K562 (cell line): ENCODE measurements at regions not wholly inside any gene's neighbourhood (a gene's known extent, or its start where the extent isn't known, plus 50 kb on each side); places are given as distances from the start of the nearest gene placed in this dataset.

Source experiments
- ATAC-seq: fragments of 200-7000 bp; cut with Tn5 transposase; 3 replicates; pipeline ENCODE4 v1.9.1; 2020; ENCODE audit warnings: moderate library complexity
- BruUV-seq: library from RNA; stranded (reverse); fragments of 400-500 nt; replicated peaks from 2 replicates; lab custom pipeline; 2021; lab: Mats Ljungman, UMichigan
- CTCF ChIA-PET: fragments of 300-600 bp; formaldehyde crosslinking; extraction: SDS; loops from one replicate; lab custom pipeline; 2021; ENCODE audit warnings: low intra/inter-chr PET ratio; lab: Yijun Ruan, JAX
- POLR2A ChIA-PET: fragments of 300-600, 350-650 bp; sonication (Branson Sonifier 250); formaldehyde crosslinking; extraction: SDS; loops from one replicate; lab custom pipeline; 2021; ENCODE audit warnings: antibody characterized with exemption, inconsistent platforms; lab: Yijun Ruan, JAX
- DNase-seq, 4 experiments: peaks; one replicate each; pipeline versions ENCODE4 v3.0.0 to v3.0.0-alpha.2; 2011 to 2018; ENCODE audit warnings: low spot score in 3 of 4, mixed read lengths in 3 of 4; ENCODE audit errors: extremely low read depth in 1 of 4
- FAIRE-seq: peaks from 2 replicates; lab custom pipeline; 2011; peaks lifted over from hg19 to GRCh38; lab: Jason Lieb, UNC
- H2AFZ ChIP-seq: 2 replicates; pipeline ENCODE4 v1.6.0; 2011; ENCODE audit warnings: low read depth, low read length, control low read depth, inconsistent platforms
- H3K27ac ChIP-seq: fragments of 200-600 bp; 3 replicates; pipeline ENCODE4 v1.8.0; 2011; ENCODE audit warnings: low read depth, mild to moderate bottlenecking, control low read depth, inconsistent platforms, low read length, moderate library complexity, mixed read lengths; ENCODE audit errors: extremely low read depth
- H3K27me3 ChIP-seq, 2 experiments: fragments of 300-600 bp in 1 of 2; 2 replicates in 1 of 2; 3 replicates in 1 of 2; pipeline versions ENCODE4 v1.6.0 to v1.8.0; 2011; ENCODE audit warnings: inconsistent platforms in 2 of 2, low read length in 2 of 2, mild to moderate bottlenecking in 1 of 2, mixed read lengths in 1 of 2, moderate library complexity in 1 of 2; ENCODE audit not compliant: control insufficient read depth in 2 of 2, insufficient read depth in 2 of 2
- H3K36me3 ChIP-seq: fragments of 300-600 bp; 3 replicates; pipeline ENCODE4 v1.8.0; 2011; ENCODE audit warnings: mild to moderate bottlenecking, low read length, inconsistent platforms; ENCODE audit not compliant: control insufficient read depth, insufficient read depth
- H3K4me1 ChIP-seq, 2 experiments: fragments of 200-600 bp in 1 of 2; replicated peaks in 1 of 2; 2 replicates in 1 of 2; 3 replicates in 1 of 2; pipeline versions ENCODE4 v1.5.1 to v1.8.0; 2011; ENCODE audit warnings: inconsistent platforms in 2 of 2, low read length in 2 of 2, mild to moderate bottlenecking in 1 of 2, mixed read lengths in 1 of 2, moderate library complexity in 1 of 2; ENCODE audit not compliant: control insufficient read depth in 2 of 2, insufficient read depth in 2 of 2
- H3K4me2 ChIP-seq: 2 replicates; pipeline ENCODE4 v1.6.1; 2011; ENCODE audit warnings: low read length, control low read depth, inconsistent platforms, mixed read lengths; ENCODE audit not compliant: insufficient read depth
- H3K4me3 ChIP-seq: fragments of 200-600 bp; sonication (generic), shearing (Covaris generic); 2 replicates; pipeline ENCODE4 v1.5.1; 2016; ENCODE audit warnings: control low read depth, inconsistent platforms
- H3K79me2 ChIP-seq: fragments of 200-600 bp; 3 replicates; pipeline ENCODE4 v1.8.0; 2011; ENCODE audit warnings: low read length, inconsistent platforms; ENCODE audit not compliant: control insufficient read depth, insufficient read depth
- H3K9ac ChIP-seq, 2 experiments: 2 replicates each; pipeline versions ENCODE4 v1.6.0 to v1.6.1; 2011; ENCODE audit warnings: low read depth in 2 of 2, low read length in 2 of 2, control low read depth in 1 of 2, inconsistent platforms in 1 of 2, mild to moderate bottlenecking in 1 of 2, mixed read lengths in 1 of 2; ENCODE audit not compliant: insufficient read depth in 1 of 2
- H3K9me1 ChIP-seq: one replicate; pipeline ENCODE4 v1.6.0; 2011; ENCODE audit warnings: inconsistent platforms, mild to moderate bottlenecking, low read length, moderate library complexity; ENCODE audit not compliant: control insufficient read depth, insufficient read depth
- H3K9me3 ChIP-seq: replicated peaks from 2 replicates; pipeline ENCODE4 v1.5.1; 2011; ENCODE audit warnings: low read depth, low read length, inconsistent platforms; ENCODE audit not compliant: control insufficient read depth, insufficient read depth
- H4K20me1 ChIP-seq: replicated peaks from 2 replicates; pipeline ENCODE4 v1.6.1; 2011; ENCODE audit warnings: low read length, inconsistent platforms, mixed read lengths; ENCODE audit not compliant: control insufficient read depth, insufficient read depth
- ARID1B ChIP-seq: fragments of 450-650 bp; IDR thresholded peaks from 2 replicates; pipeline ENCODE4 v1.6.1; 2016; ENCODE audit warnings: antibody characterized with exemption, mild to moderate bottlenecking, inconsistent platforms
- BRF1 ChIP-seq: IDR thresholded peaks from 3 replicates; pipeline ENCODE4 v1.6.1; 2011; ENCODE audit warnings: borderline replicate concordance, mild to moderate bottlenecking; ENCODE audit not compliant: insufficient read length; ENCODE audit errors: extremely low read depth
- CHD1 ChIP-seq: fragments of 200-600 bp; sonication (generic); IDR thresholded peaks from one replicate; pipeline ENCODE4 v1.6.1; 2012; ENCODE audit warnings: mild to moderate bottlenecking, moderate library complexity, low read length, inconsistent platforms
- IRF1 ChIP-seq: sonication (generic); formaldehyde crosslinking; IDR thresholded peaks from 2 replicates; pipeline ENCODE4 v1.8.0; 2022; ENCODE audit warnings: missing genetic modification reagents, mild to moderate bottlenecking, borderline replicate concordance
- JUNB ChIP-seq: fragments of 450-650 bp; formaldehyde crosslinking; conservative IDR thresholded peaks from 2 replicates; pipeline ENCODE4 v1.4.0; 2020; ENCODE audit warnings: mild to moderate bottlenecking
- PTRF ChIP-seq: fragments of 450-650 bp; IDR thresholded peaks from 2 replicates; pipeline ENCODE4 v1.6.1; 2016; ENCODE audit warnings: mild to moderate bottlenecking, missing genetic modification characterization, missing compliant biosample characterization
- XRCC3 ChIP-seq: fragments of 450-650 bp; IDR thresholded peaks from 2 replicates; pipeline ENCODE4 v1.6.1; 2017; ENCODE audit warnings: mild to moderate bottlenecking, moderate library complexity
- ZBTB40 ChIP-seq, 2 experiments: fragments of 450-650 bp in 1 of 2; sonication (generic) in 1 of 2; formaldehyde crosslinking in 1 of 2; IDR thresholded peaks; 2 replicates each; pipeline versions ENCODE4 v1.7.1 to v1.9.0; 2016 to 2022; ENCODE audit warnings: inconsistent platforms in 1 of 2, mild to moderate bottlenecking in 1 of 2, missing genetic modification reagents in 1 of 2
- ZMIZ1 ChIP-seq, 2 experiments: fragments of 150-350 bp in 1 of 2; IDR thresholded peaks; 2 replicates each; pipeline ENCODE4 v1.6.1; 2012 to 2016; ENCODE audit warnings: low read depth in 2 of 2, low read length in 2 of 2, mild to moderate bottlenecking in 1 of 2, moderate library complexity in 1 of 2
- WGBS: fragments of 100-300 bp; shearing (Covaris generic); methylation state at CpG from one replicate; pipeline ENCODE4 v1.1.6; 2016; ENCODE audit warnings: low coverage, mixed read lengths; ENCODE audit not compliant: insufficient coverage; ENCODE audit errors: missing lambda C conversion rate; 5-methylcytosine and 5-hydroxymethylcytosine counted together
- in situ Hi-C: fragments of 300-500 bp; cut with MboI; formaldehyde crosslinking; loops from 4 replicates; pipeline ENCODE4 v1.15.0; 2018; ENCODE audit warnings: inconsistent platforms, mixed read lengths
- intact Hi-C: fragments of 100-400 bp; cut with micrococcal nuclease; formaldehyde crosslinking; loops from 2 replicates; pipeline ENCODE4 v1.14.2; 2022

- no peak overlapping the region for H3K9ac ChIP-seq
- 27% methylated on average over 2 of the region's 2 CpGs for WGBS
- H2AFZ ChIP-seq, result no peak overlapping the region
- ChIA-PET CTCF (no interaction called here), POLR2A (no interaction called here)
- intact Hi-C loops, result no loop called here
- H3K27me3 ChIP-seq, result no peaks in the 10 kb centered on the region
- ATAC-seq (no peak), DNase-seq (no peak), FAIRE-seq (no peak)
- H3K27ac ChIP-seq, result no peak overlapping the region
- H3K4me1 ChIP-seq, result no peaks in the 10 kb centered on the region
- H3K9me1 ChIP-seq, result no peaks in the 10 kb centered on the region
- H3K36me3 ChIP-seq, result no peaks in the 10 kb centered on the region
- BruUV-seq, result no TSS peak
- no peaks in the 10 kb centered on the region for H3K79me2 ChIP-seq
- H3K4me3 ChIP-seq, result no peak overlapping the region
- no peak overlapping the region for H3K4me2 ChIP-seq
- no peaks in the 10 kb centered on the region for H3K9me3 ChIP-seq
- no peaks in the 10 kb centered on the region for H4K20me1 ChIP-seq
- in situ Hi-C loops, result no loop called here
- TF ChIP-seq IRF1 (CRISPR knock-in tag) (no peak), ZMIZ1 (IDR thresholded peaks at IDR 0.05; ENCODE audit: low read depth in 2 of 2, low read length in 2 of 2) (no peak), CHD1 (no peak), ZBTB40 (IDR thresholded peaks at IDR 0.05) (no peak), ZBTB40 (CRISPR knock-in tag; IDR thresholded peaks at IDR 0.05) (no peak), PTRF (tag) (no peak), XRCC3 (no peak), ARID1B (no peak), JUNB (CRISPR knock-in tag) (no peak), BRF1 (no peak)
Measured at GRCh38 chr20:52457826-52458225, 266.2 kb upstream of the ZFP64 start.
